ENCODE measurements at regions not wholly inside any gene's neighbourhood (a gene's known extent, or its start where the extent isn't known, plus 50 kb on each side); places are given as distances from the start of the nearest gene placed in this dataset.

DNA sequence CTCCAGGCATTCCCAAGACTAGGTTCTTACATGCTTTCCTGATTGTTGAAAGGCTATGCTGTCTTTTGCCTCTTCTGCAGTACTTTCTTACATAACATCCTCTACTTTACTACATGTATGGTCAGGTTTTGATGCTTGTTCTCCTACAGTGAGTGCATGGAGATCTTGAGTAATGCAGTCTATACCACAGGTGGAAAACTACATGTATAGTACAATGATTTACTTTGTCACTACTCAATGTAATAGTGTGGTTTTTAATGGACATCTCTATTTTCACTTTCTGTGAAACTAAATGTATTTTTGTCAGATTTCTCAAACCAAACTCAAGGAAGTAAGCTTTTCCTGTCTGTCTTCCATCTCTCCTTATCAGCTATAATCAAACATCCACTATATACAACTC lies 657.0 kb downstream of the TUSC7 start:
- DNase-seq (ENCODE audit: low read depth): no peak
- H3K4me3 ChIP-seq (ENCODE audit: low read depth, low read length): no peak overlapping the region
- TF ChIP-seq, protein P1, sequence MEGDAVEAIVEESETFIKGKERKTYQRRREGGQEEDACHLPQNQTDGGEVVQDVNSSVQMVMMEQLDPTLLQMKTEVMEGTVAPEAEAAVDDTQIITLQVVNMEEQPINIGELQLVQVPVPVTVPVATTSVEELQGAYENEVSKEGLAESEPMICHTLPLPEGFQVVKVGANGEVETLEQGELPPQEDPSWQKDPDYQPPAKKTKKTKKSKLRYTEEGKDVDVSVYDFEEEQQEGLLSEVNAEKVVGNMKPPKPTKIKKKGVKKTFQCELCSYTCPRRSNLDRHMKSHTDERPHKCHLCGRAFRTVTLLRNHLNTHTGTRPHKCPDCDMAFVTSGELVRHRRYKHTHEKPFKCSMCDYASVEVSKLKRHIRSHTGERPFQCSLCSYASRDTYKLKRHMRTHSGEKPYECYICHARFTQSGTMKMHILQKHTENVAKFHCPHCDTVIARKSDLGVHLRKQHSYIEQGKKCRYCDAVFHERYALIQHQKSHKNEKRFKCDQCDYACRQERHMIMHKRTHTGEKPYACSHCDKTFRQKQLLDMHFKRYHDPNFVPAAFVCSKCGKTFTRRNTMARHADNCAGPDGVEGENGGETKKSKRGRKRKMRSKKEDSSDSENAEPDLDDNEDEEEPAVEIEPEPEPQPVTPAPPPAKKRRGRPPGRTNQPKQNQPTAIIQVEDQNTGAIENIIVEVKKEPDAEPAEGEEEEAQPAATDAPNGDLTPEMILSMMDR (conservative IDR thresholded peaks at IDR 0.05; ENCODE audit: low read depth, low read length): no peak

DNA sequence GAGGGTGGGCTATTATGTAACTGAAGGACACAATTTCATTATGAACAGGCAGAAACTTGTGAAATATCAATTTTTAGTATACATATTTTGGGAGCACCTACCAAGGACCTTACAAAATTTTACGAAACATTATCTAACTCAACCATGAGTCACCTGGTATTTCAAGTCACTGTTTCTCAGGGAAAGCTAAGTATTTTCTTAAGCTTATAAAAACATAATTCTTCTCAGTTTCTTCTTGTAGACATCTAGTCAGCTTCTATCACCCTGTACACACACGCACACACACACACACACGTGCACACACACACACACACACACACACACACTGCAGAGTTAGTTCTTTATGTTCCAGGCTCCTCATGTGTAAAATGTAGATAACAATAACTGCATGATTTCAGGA lies 658.3 kb downstream of the TUSC7 start:
- TF ChIP-seq, protein P1 (conservative IDR thresholded peaks at IDR 0.05; ENCODE audit: low read depth, low read length): no peak
- peak; percentile 0 for DNase-seq (ENCODE audit: low read depth)
- H3K4me3 ChIP-seq (ENCODE audit: low read depth, low read length): no peak overlapping the region

DNA sequence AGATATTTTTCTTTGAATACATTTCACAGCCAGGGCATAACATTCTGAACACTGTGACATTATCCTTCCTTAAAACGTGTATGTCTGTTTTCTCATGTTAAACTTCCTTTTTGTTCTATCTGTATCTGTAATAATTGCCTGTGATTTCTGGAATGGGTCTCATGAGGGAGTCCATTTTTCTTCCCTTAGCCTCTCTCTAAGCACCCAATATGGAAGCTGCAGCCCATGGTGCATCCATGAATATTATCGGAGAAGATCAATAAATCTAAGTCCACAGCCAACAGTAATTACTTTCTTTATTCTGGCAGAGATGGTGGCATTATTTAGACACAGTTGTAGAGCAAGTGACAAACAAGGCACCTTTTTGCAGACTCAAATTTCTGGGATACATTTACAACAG lies 671.1 kb downstream of the TUSC7 start:
- no peak for DNase-seq (ENCODE audit: low read depth)
- TF ChIP-seq, protein P1 (conservative IDR thresholded peaks at IDR 0.05; ENCODE audit: low read depth, low read length): no peak
- no peak overlapping the region for H3K4me3 ChIP-seq (ENCODE audit: low read depth, low read length)

DNA sequence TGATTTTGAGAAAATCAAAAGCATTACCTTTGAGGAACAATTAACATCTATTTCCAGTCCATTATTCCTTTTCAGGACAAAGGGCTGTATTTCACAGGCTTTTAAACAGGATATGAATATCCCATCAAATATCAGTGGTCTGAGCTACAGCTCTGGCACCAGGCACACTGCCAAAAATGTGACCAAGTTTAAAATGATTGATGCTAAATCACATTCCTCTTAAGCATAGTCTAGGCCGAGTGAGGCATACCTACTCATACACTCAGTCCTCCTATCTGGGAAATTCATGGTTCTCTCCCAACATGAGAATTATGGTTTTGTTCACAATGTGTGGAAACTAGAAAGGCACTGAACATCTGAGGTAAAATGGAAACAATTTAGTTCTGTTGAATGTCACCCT lies 683.5 kb downstream of the TUSC7 start:
- TF ChIP-seq, protein P1 (conservative IDR thresholded peaks at IDR 0.05; ENCODE audit: low read depth, low read length): no peak
- no peak overlapping the region for H3K4me3 ChIP-seq (ENCODE audit: low read depth, low read length)
- no peak for DNase-seq (ENCODE audit: low read depth)

DNA sequence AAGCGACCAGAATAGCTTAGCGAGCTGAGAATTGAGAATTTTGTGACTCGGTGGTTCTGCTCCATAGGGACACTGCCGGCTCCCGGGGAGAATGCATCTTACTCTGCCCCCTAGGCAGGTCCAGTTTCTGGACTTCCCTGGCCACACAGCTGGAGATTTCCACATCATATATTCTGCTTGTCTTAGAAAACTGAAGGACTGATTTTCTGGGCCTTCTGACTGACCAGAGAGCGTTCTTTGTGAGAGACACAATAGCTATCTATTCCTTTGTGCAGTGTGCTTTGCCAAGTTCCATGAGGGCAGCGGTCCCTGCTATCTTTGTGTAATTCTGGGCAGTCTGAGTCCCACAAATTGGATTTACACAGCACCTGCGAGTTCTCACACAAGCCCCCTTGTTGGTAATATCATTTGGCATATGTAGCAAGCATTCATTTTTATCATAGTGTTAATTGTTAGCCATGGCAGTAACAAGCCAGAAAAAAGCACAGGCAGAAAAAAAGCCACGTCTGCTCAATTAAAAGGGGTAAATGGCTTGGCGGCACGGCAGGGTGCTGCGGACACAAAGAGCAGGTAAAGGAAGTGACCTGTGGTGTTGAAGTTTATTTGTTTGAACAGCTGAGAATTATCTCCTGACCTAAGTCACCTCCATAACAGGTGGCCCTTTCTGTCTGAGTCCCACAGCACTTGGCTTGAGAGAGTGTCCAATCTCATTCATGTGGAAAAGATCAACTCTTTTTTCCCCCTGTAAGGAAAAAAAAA lies 688.7 kb downstream of the TUSC7 start:
- DNase-seq (ENCODE audit: low read depth): no peak
- no peak overlapping the region for H3K4me3 ChIP-seq (ENCODE audit: low read depth, low read length)
- TF ChIP-seq, protein P1 (conservative IDR thresholded peaks at IDR 0.05; ENCODE audit: low read depth, low read length): no peak

DNA sequence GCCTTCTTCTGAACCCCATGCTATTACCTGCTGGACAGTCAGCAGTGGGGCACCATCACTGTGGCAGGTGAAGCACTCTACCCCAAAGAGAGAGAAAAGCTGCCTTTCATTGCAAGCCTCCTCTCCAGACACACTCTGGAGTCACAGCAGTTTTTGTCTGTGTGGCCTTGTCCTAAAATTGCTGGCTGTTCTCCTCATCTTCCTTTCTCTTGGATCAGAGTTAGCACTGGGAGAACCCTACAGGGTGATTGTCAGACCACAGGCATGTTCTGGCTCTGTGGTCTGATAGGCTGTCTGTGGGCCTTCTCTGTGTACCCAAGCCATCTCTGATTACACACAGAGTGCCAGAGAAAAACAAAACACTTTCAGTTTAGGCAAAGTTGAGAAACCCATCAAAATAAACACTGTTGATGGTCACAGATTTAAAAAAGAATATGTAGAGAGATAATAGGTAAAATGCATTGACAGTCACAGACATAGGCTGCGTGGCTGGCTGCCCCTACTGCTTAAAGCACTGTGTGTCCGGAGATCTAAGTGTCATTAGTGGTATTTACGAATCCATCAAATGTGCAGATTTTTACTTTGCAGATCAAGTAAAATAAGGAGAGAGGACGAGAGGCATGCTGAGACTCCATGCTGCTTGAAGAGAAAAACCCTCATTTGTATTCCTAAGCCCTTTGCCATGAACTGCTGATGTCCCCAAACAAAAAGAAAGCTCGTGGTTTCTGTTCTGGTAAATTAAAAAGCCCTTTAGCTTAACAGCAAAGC lies 689.9 kb downstream of the TUSC7 start:
- DNase-seq (ENCODE audit: low read depth): peak; percentile 55
- TF ChIP-seq, protein P1 (conservative IDR thresholded peaks at IDR 0.05; ENCODE audit: low read depth, low read length): no peak
- peak overlapping the region; percentile 6 for H3K4me3 ChIP-seq (ENCODE audit: low read depth, low read length)

All from choroid plexus epithelial cell (primary cell).